Anterior cingulate cortex (tissue), 58 donors: ENCODE measurements at regions not wholly inside any gene's neighbourhood (a gene's known extent, or its start where the extent isn't known, plus 50 kb on each side); places are given as distances from the start of the nearest gene placed in this dataset.
"Not testable (repeated sequence)": the region's sequence is repeated elsewhere in the genome, so short reads cannot be mapped to it uniquely, and the experiment has no call there.

Experiments
- DNase-seq, 58 donors: peaks; one replicate each; lab custom pipeline; 2025; lab: John Stamatoyannopoulos, UW

DNA sequence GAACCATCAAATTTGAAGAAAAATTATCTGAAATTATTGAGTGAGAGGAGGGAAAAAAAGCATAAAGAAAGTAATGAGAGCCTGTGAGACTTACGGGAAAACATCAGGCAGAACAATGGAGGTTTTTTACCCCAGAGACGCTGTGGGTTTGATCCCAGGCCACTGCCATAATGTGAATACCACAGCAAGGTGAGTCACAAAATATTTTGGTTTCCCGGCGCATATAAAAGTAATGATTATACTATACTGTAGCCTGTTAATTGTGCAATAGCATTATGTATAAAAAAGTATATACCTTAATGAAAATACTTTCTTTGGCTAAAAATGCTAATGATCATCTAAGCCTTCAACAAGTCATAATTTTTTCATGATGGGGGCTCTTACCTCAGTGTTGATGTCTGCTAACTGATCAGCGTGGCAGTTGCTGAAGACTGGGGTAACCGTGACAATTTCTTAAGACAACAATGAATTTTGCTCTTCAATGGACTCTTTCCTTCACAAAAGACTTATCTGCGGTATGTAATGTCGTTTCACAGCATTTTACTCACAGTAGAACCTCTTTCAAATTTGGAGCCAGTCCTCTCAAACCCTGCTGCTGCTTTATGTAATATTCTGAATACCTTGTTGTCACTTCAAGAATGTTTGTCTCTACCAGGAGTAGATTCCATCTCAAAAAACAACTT is 97.0 kb upstream of the FAM20C start:
- no peak for DNase-seq

DNA sequence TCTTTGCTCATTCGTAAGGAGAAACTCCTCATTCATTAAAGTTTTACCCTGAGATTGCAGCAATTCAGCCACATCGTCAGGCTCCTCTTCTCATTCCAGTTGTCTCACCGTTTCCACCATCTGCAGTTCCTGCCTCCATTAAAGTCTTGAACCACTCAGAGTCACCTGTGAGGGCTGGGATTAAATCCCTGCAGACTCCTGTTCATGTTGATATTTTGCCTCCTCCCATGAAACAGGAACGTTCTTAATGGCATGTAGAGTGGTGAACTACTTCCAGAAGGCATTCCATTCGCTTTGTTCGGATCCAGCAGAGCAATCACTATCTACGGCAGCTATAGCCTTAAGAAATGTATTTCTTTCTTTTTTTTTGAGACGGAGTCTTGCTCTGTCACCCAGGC is 96.5 kb upstream of the FAM20C start:
- no peak for DNase-seq

DNA sequence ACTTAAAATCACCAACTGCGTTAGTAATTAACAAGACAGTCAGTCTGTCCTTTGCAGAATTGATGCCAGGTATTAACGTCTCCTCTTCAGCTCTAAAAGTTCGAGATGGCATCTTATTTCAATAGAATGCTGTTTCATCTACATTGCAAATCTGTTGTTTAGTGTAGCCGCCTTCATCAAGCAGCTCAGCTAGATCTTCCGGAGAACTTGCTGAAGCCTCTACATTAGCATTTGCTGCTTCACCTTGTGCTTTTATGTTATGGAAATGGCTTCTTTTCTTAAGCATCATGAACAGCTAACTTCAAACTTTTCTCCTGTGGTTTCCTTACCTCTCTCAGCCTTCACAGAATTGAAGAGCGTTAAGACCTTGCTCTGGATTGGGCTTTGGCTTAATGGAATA is 95.5 kb upstream of the FAM20C start:
- no peak for DNase-seq

DNA sequence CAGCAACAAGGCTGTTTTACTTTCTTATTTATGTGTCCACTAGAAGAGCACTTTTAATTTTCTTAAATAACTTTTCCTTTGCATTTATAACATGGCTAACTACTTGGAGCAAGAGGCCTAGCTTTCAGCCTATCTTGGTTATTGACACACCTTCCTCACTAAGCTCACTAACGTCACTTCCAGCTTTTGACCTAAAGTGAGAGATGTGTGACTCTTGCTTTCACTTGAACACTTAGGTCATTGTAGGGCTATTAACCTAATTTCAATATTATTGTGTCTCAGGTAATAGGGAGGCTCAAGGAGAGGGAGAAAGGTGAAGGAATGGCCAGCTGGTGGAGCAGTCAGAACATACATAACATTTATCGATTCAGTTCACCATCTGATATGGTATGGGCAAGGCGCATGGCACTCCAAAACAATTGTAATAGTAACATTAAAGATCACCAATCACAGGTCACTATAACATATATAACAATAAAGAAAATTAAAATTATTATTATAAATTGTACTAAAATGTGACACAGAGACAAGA is 95.0 kb upstream of the FAM20C start:
- no peak for DNase-seq

DNA sequence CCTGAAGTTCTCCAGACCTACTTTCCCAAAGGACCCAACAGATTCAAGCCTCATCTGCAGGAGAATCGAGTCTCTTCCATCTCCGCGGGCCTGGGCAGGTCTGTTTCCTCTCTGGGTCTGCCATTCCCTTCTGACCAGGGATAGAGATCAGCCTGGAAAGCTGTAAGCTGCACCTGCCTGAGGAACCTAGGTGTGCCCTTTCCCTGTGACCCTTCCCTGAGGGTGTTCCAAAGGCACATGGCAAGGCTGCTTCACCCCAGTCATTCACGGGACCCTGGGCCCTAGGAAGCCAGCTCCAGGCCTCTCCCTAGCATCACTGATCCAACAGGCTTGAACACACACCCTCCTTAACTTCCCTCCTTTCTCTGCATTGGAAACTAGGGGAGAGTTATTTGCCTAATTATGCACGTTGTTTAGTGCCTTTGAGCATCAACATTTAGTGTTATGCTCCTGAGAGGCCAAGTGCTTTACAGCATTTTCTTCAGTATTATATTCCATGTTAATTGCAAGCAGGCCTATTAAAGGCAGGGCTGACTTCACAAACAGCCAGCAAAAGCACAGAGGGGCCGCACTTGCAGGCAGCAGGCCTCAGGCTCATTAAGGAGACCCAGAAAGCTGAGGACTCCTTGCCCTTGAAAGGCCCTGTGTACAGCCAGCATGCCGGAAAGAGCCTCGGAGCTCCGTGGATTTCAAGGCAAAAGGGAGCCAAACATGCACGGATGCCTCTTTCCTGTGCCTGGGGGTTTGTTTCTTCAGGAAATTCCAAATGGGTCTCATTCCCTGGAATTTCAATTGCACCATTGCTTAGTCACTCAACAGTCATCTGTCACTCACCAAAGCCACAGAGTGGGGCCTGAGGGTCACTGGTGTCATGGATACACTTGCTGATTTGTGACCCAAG is 91.0 kb upstream of the FAM20C start:
- DNase-seq, result no peak

DNA sequence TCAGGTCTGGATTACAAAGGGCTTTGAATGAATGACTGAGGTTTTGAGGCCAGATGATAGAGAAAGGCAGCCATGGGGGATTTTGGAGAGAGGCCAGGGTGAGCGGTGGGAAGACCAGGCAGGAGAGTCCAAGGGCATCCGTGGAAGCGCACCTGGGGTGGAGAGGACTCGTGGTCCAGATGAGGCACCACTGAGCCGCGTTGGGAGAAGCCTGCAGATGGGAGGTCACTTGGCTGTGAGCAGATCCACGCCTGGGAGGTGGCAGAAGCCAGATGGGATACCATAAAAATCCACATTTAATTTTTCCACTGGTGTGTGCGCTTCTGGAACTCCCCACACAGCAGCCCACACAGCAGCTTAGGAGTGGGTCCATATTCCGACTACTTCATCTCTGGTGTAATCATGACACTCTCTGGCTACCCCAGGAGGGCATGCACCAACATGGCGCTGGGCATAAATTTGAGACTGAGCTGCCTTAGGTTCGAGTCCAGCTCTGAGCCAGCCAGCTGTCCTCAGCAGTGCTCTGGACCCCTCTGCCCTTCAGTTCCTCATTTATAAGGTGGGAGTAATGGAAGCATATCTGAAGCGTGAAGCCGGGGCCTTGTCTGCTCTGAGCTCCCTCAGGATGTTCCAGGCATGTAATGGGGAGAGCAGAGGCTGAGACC is 90.2 kb upstream of the FAM20C start:
- no peak for DNase-seq

DNA sequence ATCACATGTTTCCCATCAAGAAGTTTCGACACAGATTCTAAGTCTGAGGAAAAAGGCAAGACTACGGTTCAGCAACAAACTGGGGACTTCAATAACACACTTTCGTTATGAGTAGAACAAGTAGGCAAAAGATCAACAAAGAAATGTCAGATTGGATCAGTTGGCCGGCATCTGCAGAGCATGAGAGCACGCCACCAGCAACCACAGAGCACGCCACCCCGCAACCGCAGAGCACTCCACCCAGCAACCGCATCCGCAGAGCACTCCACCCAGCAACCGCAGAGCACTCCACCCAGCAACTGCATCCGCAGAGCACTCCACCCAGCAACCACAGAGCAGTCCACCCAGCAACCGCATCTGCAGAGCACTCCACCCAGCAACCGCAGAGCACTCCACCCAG is 89.7 kb upstream of the FAM20C start:
- no peak for DNase-seq

DNA sequence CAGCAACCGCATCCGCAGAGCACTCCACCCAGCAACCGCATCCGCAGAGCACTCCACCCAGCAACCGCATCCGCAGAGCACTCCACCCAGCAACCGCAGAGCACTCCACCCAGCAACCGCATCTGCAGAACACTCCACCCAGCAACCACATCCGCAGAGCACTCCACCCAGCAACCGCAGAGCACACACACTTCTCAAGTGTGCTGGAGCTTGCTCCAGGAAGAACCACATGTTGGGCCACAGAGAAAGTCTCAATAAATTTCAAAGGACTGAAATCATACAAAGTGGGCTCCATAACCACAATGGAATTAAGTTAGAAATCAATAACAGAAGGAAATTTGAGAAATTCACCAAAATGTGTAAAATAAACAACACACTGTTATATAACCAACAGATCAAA is 88.4 kb upstream of the FAM20C start:
- not testable (repeated sequence) for DNase-seq

DNA sequence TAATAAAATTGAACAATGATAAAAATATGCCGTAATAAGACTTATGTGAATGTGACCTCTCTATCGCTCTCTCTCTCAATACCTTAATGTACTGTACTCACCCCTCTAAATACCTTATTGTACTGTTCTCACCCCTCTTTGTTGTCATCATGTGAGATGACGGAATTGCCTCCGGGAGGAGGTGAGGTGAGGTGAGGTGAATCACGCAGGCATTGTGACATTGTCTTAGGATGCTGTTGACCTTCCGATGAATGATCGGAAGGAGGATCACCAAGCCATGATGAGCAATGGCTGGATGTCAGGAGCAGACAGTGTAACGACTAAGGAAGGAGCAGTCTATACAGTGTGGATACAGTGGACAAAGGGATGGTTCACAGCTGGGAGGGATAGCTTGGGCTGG is 87.4 kb upstream of the FAM20C start:
- DNase-seq, result no peak

DNA sequence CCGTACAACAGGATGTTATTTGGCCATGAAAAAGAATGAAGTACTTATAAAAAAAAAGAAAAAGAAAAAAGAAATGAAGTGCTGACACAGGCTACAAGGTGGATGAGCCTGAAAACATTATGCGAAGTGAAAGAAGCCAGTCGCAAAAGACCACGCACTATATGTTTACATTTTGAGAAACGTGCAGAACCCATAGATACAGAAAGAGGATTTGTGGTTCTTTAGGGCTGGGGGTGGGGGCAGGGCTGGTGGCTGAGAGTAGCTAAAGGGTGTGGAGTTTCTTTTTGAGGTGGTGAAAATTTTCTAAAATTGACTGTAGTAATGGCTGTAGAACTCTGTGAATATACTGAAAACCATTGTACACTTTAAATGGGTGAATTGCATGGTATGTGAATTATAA is 86.0 kb upstream of the FAM20C start:
- DNase-seq, result no peak

DNA sequence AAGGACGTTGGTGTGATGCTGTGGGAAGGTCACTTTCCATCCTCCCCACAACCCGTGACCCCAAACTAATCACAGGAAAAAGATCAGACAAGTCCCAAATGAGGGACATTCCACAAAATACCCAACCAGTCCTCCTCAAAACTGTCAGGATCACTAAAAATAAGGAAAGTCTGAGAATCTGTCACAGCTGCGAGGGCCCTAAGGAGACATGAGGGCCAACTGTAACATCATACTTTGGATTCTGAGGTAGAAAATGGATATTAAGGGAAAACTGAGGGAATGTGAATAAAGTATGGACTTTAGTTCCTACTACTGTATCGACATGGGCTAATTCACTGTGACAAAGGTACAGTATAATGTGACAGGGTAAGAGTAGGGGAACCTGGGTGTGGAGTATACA is 85.1 kb upstream of the FAM20C start:
- no peak for DNase-seq

DNA sequence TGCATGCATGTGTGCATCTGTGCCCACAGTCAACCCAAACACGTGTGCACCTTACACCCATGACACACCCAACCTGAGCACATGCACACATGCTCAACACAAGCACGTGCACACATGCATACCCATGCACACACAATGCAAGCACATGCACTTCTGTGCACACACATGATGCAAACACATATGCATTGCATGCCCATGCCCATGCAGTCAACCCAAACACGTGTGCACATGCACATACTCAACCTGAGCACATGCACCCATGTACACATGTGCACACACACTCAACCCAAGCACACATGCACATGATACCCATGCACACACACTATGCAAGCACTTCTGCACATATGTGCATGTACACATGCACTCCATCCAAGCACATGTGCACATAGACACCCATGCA is 84.5 kb upstream of the FAM20C start:
- no peak for DNase-seq

DNA sequence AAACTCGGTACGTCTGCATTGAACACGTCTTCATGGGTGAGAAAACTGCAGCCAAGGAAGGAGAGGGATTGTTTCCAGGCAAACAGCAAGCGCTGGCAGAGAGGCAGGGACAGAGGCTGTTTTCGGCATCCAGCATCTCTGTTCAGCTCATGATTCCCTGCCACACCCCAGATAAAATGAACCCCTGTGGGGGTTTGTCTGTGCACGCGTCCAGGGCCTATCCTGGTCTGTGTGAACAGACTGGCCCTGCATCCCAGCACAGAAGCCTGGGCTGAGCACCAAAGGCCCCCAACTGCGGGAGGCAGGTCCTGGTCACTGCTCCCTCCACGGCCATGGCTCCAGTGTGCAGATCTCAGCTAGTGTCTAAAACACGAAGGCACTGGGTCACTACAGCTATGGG is 83.3 kb upstream of the FAM20C start:
- DNase-seq, result no peak

DNA sequence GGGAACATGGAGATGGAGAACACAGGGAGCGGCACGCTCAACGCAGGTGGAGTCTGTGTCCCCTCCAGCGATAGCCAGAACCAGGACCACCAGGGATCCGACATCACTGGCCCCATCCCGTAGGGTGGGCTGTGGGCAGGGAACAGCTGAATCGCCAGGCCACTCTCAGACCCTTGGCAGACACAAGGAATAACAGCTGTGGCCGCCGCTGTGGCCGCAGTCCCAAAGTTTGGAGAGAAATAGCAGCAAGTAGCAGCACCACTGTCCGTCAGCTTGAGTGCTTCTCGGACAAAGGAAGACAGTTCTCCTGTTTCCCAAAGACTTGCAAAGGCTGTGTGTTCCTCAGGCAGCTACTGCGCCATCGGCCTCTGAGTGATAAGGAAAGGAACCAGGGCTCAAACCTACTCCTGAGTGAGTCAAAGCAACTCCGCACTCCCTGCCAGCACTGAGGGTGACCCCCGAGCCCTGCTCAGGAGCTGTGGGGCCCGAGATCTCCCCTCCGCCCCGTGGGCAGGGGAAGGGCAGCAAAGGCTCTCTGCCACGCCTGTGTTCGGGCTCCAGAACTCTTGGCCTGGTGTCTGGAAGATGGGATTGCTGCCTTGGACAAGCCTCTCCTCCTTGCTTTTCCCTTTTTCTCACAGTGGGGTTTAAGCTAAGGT is 82.3 kb upstream of the FAM20C start:
- DNase-seq, result no peak

DNA sequence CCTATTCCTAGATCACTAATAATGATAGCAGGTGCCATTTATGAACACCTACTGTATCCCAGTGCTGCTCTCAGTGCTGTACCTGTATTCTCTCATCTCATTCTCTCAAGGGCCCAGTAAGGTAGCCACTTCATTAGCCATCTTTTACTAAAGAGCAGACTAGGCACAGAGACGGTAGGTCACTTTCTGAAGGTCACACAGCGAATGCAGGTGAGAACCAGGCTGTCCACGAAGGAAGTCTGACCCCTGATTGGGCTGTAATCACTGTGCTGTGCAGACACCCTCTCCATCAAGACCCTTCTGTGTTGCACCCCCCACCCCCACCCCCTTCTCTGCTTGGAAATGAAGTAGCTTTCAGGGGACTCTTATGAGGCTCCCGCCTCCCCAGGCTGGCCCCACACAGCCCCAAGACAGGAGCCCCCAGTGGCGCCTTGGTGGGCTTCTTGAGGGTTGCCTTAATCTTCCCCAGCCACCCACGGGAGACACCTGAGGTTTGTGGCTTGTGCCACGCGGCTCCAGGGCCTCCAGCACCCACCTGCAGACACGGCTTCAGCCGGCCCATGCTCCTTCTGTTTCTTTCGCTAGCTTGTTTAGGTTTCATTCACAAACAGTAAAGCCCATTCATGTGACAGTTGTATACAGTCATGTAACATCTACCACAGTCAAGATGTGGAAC is 81.7 kb upstream of the FAM20C start:
- no peak for DNase-seq

DNA sequence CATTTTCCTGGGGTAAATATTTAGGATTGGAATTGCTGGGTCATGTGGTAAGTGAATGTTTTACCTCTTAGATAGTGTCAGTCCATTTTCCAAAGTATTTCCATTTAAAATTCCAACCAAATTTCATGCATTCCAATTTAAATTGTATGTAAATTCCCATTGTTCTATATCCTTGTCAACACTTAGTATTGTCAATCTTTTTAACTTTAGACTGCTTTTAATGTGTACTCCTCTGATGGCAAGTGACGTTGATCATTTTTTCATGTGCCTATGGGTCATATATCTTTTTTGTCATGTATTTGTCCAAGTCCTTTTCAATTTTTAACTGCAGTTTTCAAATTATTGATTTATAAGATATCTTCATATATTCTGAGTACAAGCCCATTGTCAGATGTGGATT is 80.8 kb upstream of the FAM20C start:
- DNase-seq, result no peak

DNA sequence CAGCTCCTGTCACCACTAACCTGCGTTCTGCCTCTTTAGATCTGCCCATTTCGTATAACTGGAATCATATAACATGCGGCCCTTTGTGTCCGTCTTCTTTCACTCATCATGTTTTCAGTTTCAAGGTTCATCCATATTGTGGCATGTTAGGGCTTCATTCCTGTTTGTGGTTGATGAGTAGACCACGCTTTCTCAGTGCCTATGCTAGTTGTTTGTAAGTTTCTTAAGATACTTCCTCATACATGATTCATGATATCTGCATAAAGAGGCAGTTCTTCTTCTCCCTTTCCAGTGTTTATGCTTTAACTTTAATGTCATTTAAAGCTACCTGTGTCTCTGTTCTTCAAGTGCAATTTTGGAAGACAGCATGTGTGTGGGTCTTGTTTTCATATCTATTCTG is 79.5 kb upstream of the FAM20C start:
- no peak for DNase-seq

DNA sequence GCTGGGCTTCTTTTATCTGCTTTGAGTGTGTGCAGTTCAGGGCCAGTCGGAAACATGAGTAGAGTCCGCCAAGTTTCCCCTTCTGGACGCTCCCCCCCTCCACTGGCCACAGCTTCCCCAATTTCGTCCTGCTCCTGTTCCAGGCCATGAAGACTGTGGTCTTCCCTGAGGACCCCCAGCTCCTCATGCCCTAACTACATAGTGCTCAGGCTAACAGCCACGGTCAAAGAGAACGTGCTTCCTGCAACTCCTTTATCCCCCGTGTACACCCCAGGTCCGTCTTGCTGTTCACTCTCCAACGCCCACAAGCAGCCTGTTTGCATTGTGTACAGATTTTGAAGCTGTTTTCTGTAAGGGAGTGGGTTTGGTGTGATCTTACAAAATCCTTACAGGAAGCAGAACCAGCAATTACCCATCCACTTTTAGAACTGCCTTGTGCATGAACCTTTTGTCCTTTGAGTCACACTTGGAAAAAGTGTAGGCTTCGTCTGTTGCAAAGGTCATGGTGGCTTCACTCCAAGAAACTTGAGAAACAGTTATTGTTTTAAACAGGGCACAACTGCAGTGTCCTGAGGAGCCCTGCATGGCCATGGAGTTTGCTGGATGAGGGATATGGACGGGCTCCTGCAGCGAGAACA is 77.0 kb upstream of the FAM20C start:
- DNase-seq, result peak in 10 of 58 donors; percentile 5 to 62 (median 16)

DNA sequence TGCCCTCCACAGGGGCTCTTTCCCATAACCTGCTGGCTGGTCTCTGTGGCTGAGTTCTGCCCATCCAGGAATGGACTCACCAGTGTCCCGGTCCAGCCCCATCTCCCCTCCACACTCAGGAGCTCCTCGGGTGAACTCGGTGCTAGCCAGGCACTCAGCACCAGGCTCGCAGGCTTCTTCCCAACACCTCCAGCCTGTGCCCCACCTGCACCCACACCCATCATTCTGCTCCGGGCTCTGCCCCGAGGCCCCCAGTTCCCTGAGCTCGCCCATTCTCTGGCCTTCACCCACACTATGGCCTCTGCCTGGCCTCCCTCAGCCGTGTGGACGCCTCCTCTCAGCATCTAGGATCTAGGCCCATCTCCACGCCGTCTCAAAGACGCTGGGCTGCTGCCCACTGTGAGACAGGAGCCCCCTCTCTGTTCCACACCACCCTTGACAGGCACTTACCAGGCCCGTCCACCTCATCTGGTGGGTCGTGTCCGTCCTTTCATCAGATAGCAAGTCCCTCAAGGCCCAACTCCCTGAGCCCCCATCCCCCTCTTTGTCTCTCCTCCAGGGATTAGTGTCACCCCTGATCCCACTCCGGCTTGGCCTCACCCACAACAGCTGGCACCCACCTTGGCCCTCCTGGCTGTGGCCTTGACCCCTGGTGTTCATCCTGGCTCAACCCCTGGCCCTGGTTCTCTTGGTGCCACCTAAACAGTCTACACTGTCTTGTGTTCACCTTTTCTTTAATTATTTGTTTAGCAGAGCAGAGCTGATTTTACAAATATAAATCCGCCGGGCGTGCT is 76.0 kb upstream of the FAM20C start:
- DNase-seq, result no peak
